AG04450 (cell line): ENCODE measurements at regions not wholly inside any gene's neighbourhood (a gene's known extent, or its start where the extent isn't known, plus 50 kb on each side); places are given as distances from the start of the nearest gene placed in this dataset.

Experiments used
- CTCF ChIA-PET: fragments of 300-600, 350-600 bp; formaldehyde crosslinking; extraction: SDS; loops from one replicate; lab custom pipeline; 2022; ENCODE audit warnings: antibody characterized with exemption, inconsistent platforms; lab: Charles Lee
- POLR2A ChIA-PET: fragments of 350-600 bp; formaldehyde crosslinking; extraction: SDS; loops from one replicate; lab custom pipeline; 2021; ENCODE audit warnings: antibody characterized with exemption, inconsistent platforms; lab: Yijun Ruan, JAX
- DNase-seq: peaks from one replicate; pipeline ENCODE4 v3.0.0-alpha.2; 2011; ENCODE audit warnings: low read depth, low spot score
- H3K27ac ChIP-seq: one replicate; pipeline ENCODE4 v1.5.1; 2012; ENCODE audit warnings: low read depth, low read length, control low read depth
- H3K27me3 ChIP-seq: one replicate; pipeline ENCODE4 v1.6.0; 2012; ENCODE audit warnings: low read length; ENCODE audit not compliant: control insufficient read depth, insufficient read depth
- H3K4me3 ChIP-seq: 2 replicates; pipeline ENCODE4 v1.5.1; 2011; ENCODE audit warnings: mild to moderate bottlenecking, low read depth, low read length, control low read depth
- H3K9me3 ChIP-seq: 2 replicates; pipeline ENCODE4 v1.5.1; 2012; ENCODE audit warnings: low read length; ENCODE audit not compliant: control insufficient read depth, insufficient read depth
- TF ChIP-seq, protein P1 (sequence below): IDR thresholded peaks from 2 replicates; pipeline ENCODE4 v1.5.1; 2011; ENCODE audit warnings: low read depth, low read length, control low read depth, inconsistent platforms

- Histone ChIP-seq H3K27me3 (no peaks in the 10 kb centered on the region), H3K27ac (no peak overlapping the region), H3K4me3 (no peak overlapping the region), H3K9me3 (no peaks in the 10 kb centered on the region)
- DNase-seq: no peak
- ChIA-PET CTCF (interaction anchor here (0.7 to 0.9 kb wide), 3 partner anchors 9 to 162 kb away, joined by 3 read pairs; no protein-coding TSS in a partner anchor), POLR2A (no interaction called here)
- TF ChIP-seq, protein P1, sequence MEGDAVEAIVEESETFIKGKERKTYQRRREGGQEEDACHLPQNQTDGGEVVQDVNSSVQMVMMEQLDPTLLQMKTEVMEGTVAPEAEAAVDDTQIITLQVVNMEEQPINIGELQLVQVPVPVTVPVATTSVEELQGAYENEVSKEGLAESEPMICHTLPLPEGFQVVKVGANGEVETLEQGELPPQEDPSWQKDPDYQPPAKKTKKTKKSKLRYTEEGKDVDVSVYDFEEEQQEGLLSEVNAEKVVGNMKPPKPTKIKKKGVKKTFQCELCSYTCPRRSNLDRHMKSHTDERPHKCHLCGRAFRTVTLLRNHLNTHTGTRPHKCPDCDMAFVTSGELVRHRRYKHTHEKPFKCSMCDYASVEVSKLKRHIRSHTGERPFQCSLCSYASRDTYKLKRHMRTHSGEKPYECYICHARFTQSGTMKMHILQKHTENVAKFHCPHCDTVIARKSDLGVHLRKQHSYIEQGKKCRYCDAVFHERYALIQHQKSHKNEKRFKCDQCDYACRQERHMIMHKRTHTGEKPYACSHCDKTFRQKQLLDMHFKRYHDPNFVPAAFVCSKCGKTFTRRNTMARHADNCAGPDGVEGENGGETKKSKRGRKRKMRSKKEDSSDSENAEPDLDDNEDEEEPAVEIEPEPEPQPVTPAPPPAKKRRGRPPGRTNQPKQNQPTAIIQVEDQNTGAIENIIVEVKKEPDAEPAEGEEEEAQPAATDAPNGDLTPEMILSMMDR: no peak
These were observed 1232.0 kb downstream of the KCNT2 start for GRCh38 chr1:195376190-195376589.

DNA sequence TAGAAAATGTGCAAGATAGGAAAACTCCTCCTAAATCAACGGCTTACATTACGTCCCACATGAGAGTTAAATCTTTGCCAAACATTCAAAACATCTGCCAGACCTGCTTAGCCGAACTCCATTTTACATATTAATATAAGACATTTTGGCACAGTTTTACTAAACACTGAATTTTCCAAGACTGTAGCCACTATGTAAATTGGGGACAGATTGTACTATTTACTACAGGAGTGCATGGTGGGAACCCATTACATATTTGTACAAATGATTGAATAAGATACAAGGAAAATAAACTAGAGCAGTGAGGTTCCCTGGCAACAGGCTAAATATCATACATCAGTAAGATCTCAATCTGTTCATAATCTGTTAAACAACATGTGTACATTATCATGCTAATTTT is 1234.4 kb downstream of the KCNT2 start:
- Histone ChIP-seq H3K4me3 (no peak overlapping the region), H3K27ac (no peak overlapping the region), H3K27me3 (no peaks in the 10 kb centered on the region), H3K9me3 (no peaks in the 10 kb centered on the region)
- TF ChIP-seq, protein P1: no peak
- ChIA-PET POLR2A (no interaction called here), CTCF (no interaction called here)
- DNase-seq: no peak

- Histone ChIP-seq H3K4me3 (no peak overlapping the region), H3K9me3 (no peaks in the 10 kb centered on the region), H3K27me3 (no peaks in the 10 kb centered on the region), H3K27ac (no peak overlapping the region)
- TF ChIP-seq, protein P1: no peak
- no peak for DNase-seq
- POLR2A ChIA-PET: no interaction called here
- CTCF ChIA-PET: no interaction called here
These were observed 1263.1 kb downstream of the KCNT2 start for GRCh38 chr1:195345149-195345548.

DNA sequence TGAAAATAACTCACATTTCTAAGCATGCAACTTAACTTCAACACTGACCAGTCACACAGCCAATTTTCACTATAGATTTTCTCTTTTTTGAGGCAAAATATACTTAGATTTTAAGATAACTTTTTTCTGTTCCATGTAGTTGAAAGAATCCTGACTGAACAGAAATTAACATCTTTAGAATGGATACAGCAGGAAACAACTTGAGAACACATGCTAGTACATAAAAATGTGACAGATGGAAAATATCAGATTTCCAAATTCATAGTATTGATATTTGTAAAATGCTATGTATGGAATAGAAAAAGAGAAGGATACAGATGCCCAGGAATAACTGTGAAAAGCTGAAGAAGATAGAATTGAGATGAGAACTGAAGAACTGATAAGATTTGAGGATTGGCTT is 1270.6 kb downstream of the KCNT2 start:
- CTCF ChIA-PET: no interaction called here
- POLR2A ChIA-PET: no interaction called here
- Histone ChIP-seq H3K9me3 (no peaks in the 10 kb centered on the region), H3K4me3 (no peak overlapping the region), H3K27me3 (no peaks in the 10 kb centered on the region), H3K27ac (no peak overlapping the region)
- no peak for DNase-seq
- TF ChIP-seq, protein P1: no peak

GRCh38 chr1:195336812-195337211 is 1271.4 kb downstream of the KCNT2 start:
- no peak for DNase-seq
- H3K27me3 ChIP-seq: no peaks in the 10 kb centered on the region

More at GRCh38 chr1:195336812-195337211, 1271.4 kb downstream of the KCNT2 start:
- ChIA-PET CTCF (no interaction called here), POLR2A (no interaction called here)
- H3K4me3 ChIP-seq: no peak overlapping the region
- H3K9me3 ChIP-seq: no peaks in the 10 kb centered on the region
- TF ChIP-seq, protein P1: no peak
- H3K27ac ChIP-seq: no peak overlapping the region
